Fibroblast of pulmonary artery (primary cell): ENCODE measurements at regions not wholly inside any gene's neighbourhood (a gene's known extent, or its start where the extent isn't known, plus 50 kb on each side); places are given as distances from the start of the nearest gene placed in this dataset.

ENCODE experiments used
- DNase-seq: peaks from one replicate; pipeline ENCODE4 v3.0.0-alpha.2; 2010; ENCODE audit warnings: low read depth
- H3K4me3 ChIP-seq: replicated peaks from 2 replicates; pipeline ENCODE4 v1.5.1; 2011; ENCODE audit warnings: low read depth, mild to moderate bottlenecking, control low read depth, low read length, moderate library complexity
- CTCF ChIP-seq: IDR thresholded peaks from 2 replicates; pipeline ENCODE4 v1.5.1; 2011; ENCODE audit warnings: mild to moderate bottlenecking, control low read depth, low read length, inconsistent platforms; ENCODE audit errors: missing control alignments

DNA sequence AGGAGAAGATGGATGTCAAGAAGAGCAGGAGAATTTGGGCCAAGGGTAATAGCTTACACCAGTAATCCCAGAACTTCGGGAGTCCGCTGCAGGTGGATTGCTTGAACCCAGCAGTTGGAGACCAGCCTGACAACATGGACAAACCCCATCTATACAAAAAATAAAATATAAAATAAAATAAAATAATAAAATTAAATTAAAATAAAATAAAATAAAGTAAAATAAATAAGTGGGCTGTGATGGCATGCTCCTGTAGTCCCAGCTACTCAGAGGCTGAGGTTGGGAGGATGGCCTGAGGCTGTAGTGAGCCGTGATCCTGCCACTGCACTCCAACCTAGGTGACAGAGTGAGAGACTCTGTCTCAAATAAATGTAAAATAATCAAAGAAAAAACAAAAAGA, 1946.7 kb downstream of the MRPL39 start:
- TF ChIP-seq CTCF: no peak
- no peak overlapping the region for H3K4me3 ChIP-seq

DNA sequence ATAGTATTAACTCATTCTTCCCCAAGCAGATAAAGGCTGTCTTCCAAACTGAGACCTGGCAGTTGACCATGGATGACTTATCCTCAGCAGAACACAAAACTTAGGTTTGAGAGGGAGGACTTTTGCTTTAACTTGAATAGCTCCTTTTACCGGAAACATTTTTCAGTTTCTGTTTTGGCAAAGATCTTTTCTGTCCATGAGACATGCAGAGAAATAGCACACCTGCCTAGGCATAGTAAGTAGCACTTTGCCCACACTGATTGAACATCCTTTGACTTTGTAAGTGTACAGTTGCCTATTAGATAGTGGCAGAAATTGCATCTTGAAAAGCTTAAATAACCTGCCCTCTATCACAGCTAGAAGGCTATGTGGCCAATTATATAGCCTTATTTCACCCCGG, 1962.5 kb downstream of the MRPL39 start:
- TF ChIP-seq CTCF: no peak
- H3K4me3 ChIP-seq: no peak overlapping the region
- DNase-seq: no peak

More for the DNA sequence above, 1946.7 kb downstream of the MRPL39 start:
- DNase-seq: no peak

GRCh38 chr21:23639721-23640120, 1967.6 kb downstream of the MRPL39 start:
- TF ChIP-seq CTCF: no peak
- no peak overlapping the region for H3K4me3 ChIP-seq
- no peak for DNase-seq

- DNase-seq: no peak
- TF ChIP-seq CTCF: no peak
- H3K4me3 ChIP-seq: no peak overlapping the region
These were observed 1969.1 kb downstream of the MRPL39 start for GRCh38 chr21:23638131-23638695.

GRCh38 chr21:23633447-23633940, 1973.8 kb downstream of the MRPL39 start:
- no peak for TF ChIP-seq CTCF
- no peak overlapping the region for H3K4me3 ChIP-seq
- DNase-seq: no peak

GRCh38 chr21:23624281-23624680, 1983.0 kb downstream of the MRPL39 start:
- H3K4me3 ChIP-seq: no peak overlapping the region
- no peak for TF ChIP-seq CTCF
- DNase-seq: no peak

DNA sequence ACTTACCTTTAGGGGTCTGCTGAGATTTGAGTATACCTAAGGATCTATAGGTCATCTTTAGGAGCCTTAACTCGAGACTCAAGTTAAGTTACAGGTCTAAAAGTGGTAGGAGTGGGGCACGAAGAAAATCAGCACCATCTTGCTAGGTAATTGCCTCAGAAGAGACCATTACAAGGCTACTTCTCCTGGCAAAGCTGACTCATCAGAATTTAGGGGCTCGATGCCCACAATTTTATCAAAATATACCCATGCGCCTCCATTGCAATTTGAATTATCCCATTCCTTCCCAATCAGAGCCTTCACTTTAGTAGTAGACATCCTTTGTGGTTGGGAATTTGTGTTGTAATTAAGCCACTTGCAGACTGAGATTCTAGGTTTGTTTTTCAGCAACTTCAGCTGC, 1994.3 kb downstream of the MRPL39 start:
- no peak for TF ChIP-seq CTCF
- no peak for DNase-seq
- no peak overlapping the region for H3K4me3 ChIP-seq
